IMR-90 (cell line): ENCODE measurements at regions not wholly inside any gene's neighbourhood (a gene's known extent, or its start where the extent isn't known, plus 50 kb on each side); places are given as distances from the start of the nearest gene placed in this dataset.

Experiments
- ATAC-seq: fragments of 200-7000 bp; cut with Tn5 transposase; 2 replicates; pipeline ENCODE4 v1.9.1; 2020; ENCODE audit warnings: low read depth, mild to moderate bottlenecking, moderate library complexity
- BruUV-seq: library from RNA; stranded (reverse); fragments of 400-500 nt; replicated peaks from 2 replicates; lab custom pipeline; 2021; lab: Mats Ljungman, UMichigan
- CTCF ChIA-PET: fragments of 300-600 bp; formaldehyde crosslinking; extraction: SDS; loops from one replicate; lab custom pipeline; 2021; ENCODE audit warnings: antibody characterized with exemption; lab: Yijun Ruan, JAX
- POLR2A ChIA-PET: fragments of 300-600 bp; sonication (Branson Sonifier 250); formaldehyde crosslinking; loops from one replicate; lab custom pipeline; 2022; ENCODE audit warnings: antibody characterized with exemption; ENCODE audit not compliant: unreplicated experiment; lab: Charles Lee
- DNase-seq: peaks from one replicate; pipeline ENCODE4 v3.0.0; 2013
- H2AFZ ChIP-seq: replicated peaks from 2 replicates; pipeline ENCODE3; 2013; ENCODE audit warnings: low read length, mild to moderate bottlenecking; ENCODE audit not compliant: poor library complexity
- H2AK5ac ChIP-seq: 2 replicates; pipeline ENCODE4 v1.6.1; 2013; ENCODE audit warnings: low read depth, low read length, inconsistent platforms
- H2AK9ac ChIP-seq: replicated peaks from 2 replicates; pipeline ENCODE3; 2013; ENCODE audit warnings: mild to moderate bottlenecking, low read depth, low read length, moderate library complexity; ENCODE audit not compliant: poor library complexity
- H2BK120ac ChIP-seq: 2 replicates; pipeline ENCODE4 v1.6.1; 2013; ENCODE audit warnings: low read depth, low read length, inconsistent platforms
- H2BK15ac ChIP-seq: 3 replicates; pipeline ENCODE4 v1.6.1; 2013; ENCODE audit warnings: low read depth, low read length, inconsistent platforms
- H2BK20ac ChIP-seq: 2 replicates; pipeline ENCODE4 v1.6.1; 2013; ENCODE audit warnings: low read depth, mild to moderate bottlenecking, inconsistent platforms, low read length, moderate library complexity
- H2BK5ac ChIP-seq: 2 replicates; pipeline ENCODE4 v1.6.1; 2013; ENCODE audit warnings: mild to moderate bottlenecking, low read depth, low read length, inconsistent platforms; ENCODE audit not compliant: poor library complexity, severe bottlenecking
- H3K14ac ChIP-seq: replicated peaks from 2 replicates; pipeline ENCODE4 v1.6.1; 2013; ENCODE audit warnings: low read depth, low read length, inconsistent platforms
- H3K18ac ChIP-seq: 2 replicates; pipeline ENCODE4 v1.6.1; 2013; ENCODE audit warnings: low read depth, low read length, control low read depth
- H3K23ac ChIP-seq: 2 replicates; pipeline ENCODE4 v1.6.1; 2013; ENCODE audit warnings: low read depth, low read length, inconsistent platforms
- H3K27ac ChIP-seq: 2 replicates; pipeline ENCODE4 v1.5.1; 2013; ENCODE audit warnings: mild to moderate bottlenecking, control low read depth, low read length; ENCODE audit not compliant: insufficient read depth
- H3K27me3 ChIP-seq: 2 replicates; pipeline ENCODE4 v1.6.1; 2013; ENCODE audit warnings: low read length; ENCODE audit not compliant: control insufficient read depth, insufficient read depth
- H3K36me3 ChIP-seq: 2 replicates; pipeline ENCODE4 v1.6.1; 2013; ENCODE audit warnings: low read length, mixed read lengths; ENCODE audit not compliant: control insufficient read depth, insufficient read depth
- H3K4ac ChIP-seq: 2 replicates; pipeline ENCODE4 v1.6.1; 2013; ENCODE audit warnings: low read depth, low read length, inconsistent platforms
- H3K4me1 ChIP-seq: 2 replicates; pipeline ENCODE4 v1.6.1; 2013; ENCODE audit warnings: low read length, mixed read lengths; ENCODE audit not compliant: control insufficient read depth, insufficient read depth
- H3K4me2 ChIP-seq: 2 replicates; pipeline ENCODE4 v1.6.1; 2013; ENCODE audit warnings: low read depth, mild to moderate bottlenecking, control low read depth, low read length, moderate library complexity
- H3K4me3 ChIP-seq: 2 replicates; pipeline ENCODE4 v1.5.1; 2013; ENCODE audit warnings: low read depth, mild to moderate bottlenecking, control low read depth, low read length, moderate library complexity; ENCODE audit not compliant: insufficient read depth
- H3K56ac ChIP-seq: 2 replicates; pipeline ENCODE4 v1.6.1; 2013; ENCODE audit warnings: low read length, inconsistent platforms; ENCODE audit not compliant: insufficient read depth; ENCODE audit errors: extremely low read depth
- H3K79me1 ChIP-seq, 2 experiments: 2 replicates each; pipeline ENCODE4 v1.6.1; 2013; ENCODE audit warnings: low read length in 2 of 2, inconsistent platforms in 1 of 2, low read depth in 1 of 2
- H3K9ac ChIP-seq: 2 replicates; pipeline ENCODE4 v1.6.1; 2013; ENCODE audit warnings: low read depth, low read length, control low read depth
- H3K9me1 ChIP-seq: 2 replicates; pipeline ENCODE4 v1.6.1; 2013; ENCODE audit warnings: low read length, inconsistent platforms; ENCODE audit not compliant: insufficient read depth
- H3K9me3 ChIP-seq: 2 replicates; pipeline ENCODE4 v1.6.1; 2013; ENCODE audit warnings: low read length; ENCODE audit not compliant: control insufficient read depth, insufficient read depth
- H4K20me1 ChIP-seq: 2 replicates; pipeline ENCODE4 v1.6.1; 2013; ENCODE audit warnings: low read length, inconsistent platforms; ENCODE audit not compliant: insufficient read depth
- H4K5ac ChIP-seq: 2 replicates; pipeline ENCODE4 v1.6.1; 2013; ENCODE audit warnings: mild to moderate bottlenecking, low read depth, low read length, control low read depth
- H4K8ac ChIP-seq, 2 experiments: 2 replicates each; pipeline ENCODE4 v1.6.1; 2013; ENCODE audit warnings: low read depth in 2 of 2, low read length in 2 of 2, control low read depth in 1 of 2, inconsistent platforms in 1 of 2
- H4K91ac ChIP-seq: 2 replicates; pipeline ENCODE4 v1.6.1; 2013; ENCODE audit warnings: low read depth, low read length, inconsistent platforms; ENCODE audit not compliant: insufficient read depth
- BHLHE40 ChIP-seq: fragments of 150-350 bp; IDR thresholded peaks from 2 replicates; pipeline ENCODE4 v1.6.1; 2016; ENCODE audit warnings: mild to moderate bottlenecking, low read depth, low read length
- CEBPB ChIP-seq: IDR thresholded peaks from 2 replicates; pipeline ENCODE4 v1.6.1; 2012; ENCODE audit warnings: low read depth, low read length, improper control_type of control experiment
- CHD1 ChIP-seq: IDR thresholded peaks from 2 replicates; pipeline ENCODE4 v1.6.1; 2012; ENCODE audit warnings: low read depth, low read length, improper control_type of control experiment
- FOS ChIP-seq: fragments of 150-350 bp; IDR thresholded peaks from 2 replicates; pipeline ENCODE4 v1.6.1; 2016; ENCODE audit warnings: low read depth, low read length
- MAFK ChIP-seq: IDR thresholded peaks from 2 replicates; pipeline ENCODE4 v1.6.1; 2012; ENCODE audit warnings: low read depth, low read length, improper control_type of control experiment
- MAZ ChIP-seq: IDR thresholded peaks from 2 replicates; pipeline ENCODE4 v1.6.1; 2012; ENCODE audit warnings: low read depth, mild to moderate bottlenecking, low read length, improper control_type of control experiment, moderate library complexity, borderline replicate concordance
- MXI1 ChIP-seq: IDR thresholded peaks from 2 replicates; pipeline ENCODE4 v1.6.1; 2012; ENCODE audit warnings: low read depth, mild to moderate bottlenecking, low read length, moderate library complexity, borderline replicate concordance
- NFE2L2 ChIP-seq: fragments of 150-350 bp; IDR thresholded peaks from 2 replicates; pipeline ENCODE4 v1.6.1; 2016; ENCODE audit warnings: low read depth, mild to moderate bottlenecking, low read length
- POLR2A ChIP-seq: IDR thresholded peaks from 2 replicates; pipeline ENCODE4 v1.6.1; 2012; ENCODE audit warnings: mild to moderate bottlenecking, low read depth, low read length
- RAD21 ChIP-seq: IDR thresholded peaks from 2 replicates; pipeline ENCODE4 v1.6.1; 2012; ENCODE audit warnings: low read length, improper control_type of control experiment
- RCOR1 ChIP-seq: IDR thresholded peaks from 2 replicates; pipeline ENCODE4 v1.6.1; 2012; ENCODE audit warnings: mild to moderate bottlenecking, low read length, improper control_type of control experiment; ENCODE audit not compliant: insufficient replicate concordance
- RFX5 ChIP-seq: IDR thresholded peaks from 2 replicates; pipeline ENCODE4 v1.8.0; 2012; ENCODE audit warnings: low read depth, mild to moderate bottlenecking, low read length, moderate library complexity
- SMC3 ChIP-seq: fragments of 150-350 bp; IDR thresholded peaks from 2 replicates; pipeline ENCODE4 v1.6.1; 2016; ENCODE audit warnings: low read depth, mild to moderate bottlenecking, antibody characterized with exemption, low read length, moderate library complexity
- WGBS, 2 experiments: methylation state at CpG; one replicate each; pipeline versions ENCODE4 v1.1.5 to v1.1.7; 2013; ENCODE audit warnings: missing lambda C conversion rate in 2 of 2; ENCODE audit not compliant: insufficient read length in 1 of 2; ENCODE audit errors: extremely low coverage in 2 of 2; 5-methylcytosine and 5-hydroxymethylcytosine counted together
- dilution Hi-C: fragments of 300-500 bp; cut with HindIII; formaldehyde crosslinking; loops from one replicate; pipeline ENCODE4 v1.14.3; 2018; ENCODE audit warnings: low sequenced_read_pairs; ENCODE audit not compliant: unreplicated experiment
- in situ Hi-C: fragments of 300-500 bp; cut with MboI; formaldehyde crosslinking; loops from 3 replicates; pipeline ENCODE4 v1.14.3; 2019; ENCODE audit warnings: low sequenced_read_pairs, inconsistent platforms, mixed read lengths
- intact Hi-C: fragments of 100-400 bp; cut with micrococcal nuclease; formaldehyde crosslinking; loops from 2 replicates; pipeline ENCODE4 v1.10.0; 2022
- TF ChIP-seq, protein P1 (sequence below): fragments of 150-350 bp; IDR thresholded peaks from 2 replicates; pipeline ENCODE4 v1.6.1; 2017; ENCODE audit warnings: mild to moderate bottlenecking, antibody characterized with exemption, low read length, low read depth
- TF ChIP-seq, protein P2 (sequence below): conservative IDR thresholded peaks from 2 replicates; pipeline ENCODE4 v1.5.1; 2012; ENCODE audit warnings: mild to moderate bottlenecking, low read depth, low read length, improper control_type of control experiment
- TF ChIP-seq, protein P3 (sequence below): fragments of 150-350 bp; IDR thresholded peaks from 2 replicates; pipeline ENCODE4 v1.6.1; 2016; ENCODE audit warnings: low read depth, mild to moderate bottlenecking, low read length, moderate library complexity, borderline replicate concordance

DNA sequence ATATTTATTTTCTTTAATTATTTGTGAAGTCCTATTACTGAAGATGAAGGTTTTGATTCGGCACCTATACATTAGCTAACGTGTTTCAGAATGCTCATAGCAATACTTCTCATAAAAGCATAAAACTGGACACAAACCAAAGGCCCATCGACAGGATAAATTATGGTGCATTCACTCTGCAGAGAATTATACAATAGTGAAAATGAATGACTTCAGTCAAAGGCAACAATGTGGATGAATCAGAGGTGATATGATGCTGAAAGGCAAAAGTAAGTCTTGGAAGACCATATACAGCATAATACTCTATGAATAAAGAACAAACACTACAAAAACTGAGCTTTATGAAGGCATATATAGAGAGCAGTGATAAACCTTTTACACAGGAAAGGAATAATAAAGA is 156.6 kb upstream of the EGLN3 start:
- intact Hi-C loops: no loop called here
- Histone ChIP-seq H4K5ac (no peak overlapping the region), H3K4ac (no peak overlapping the region), H2AFZ (no peak overlapping the region), H3K56ac (no peak overlapping the region), H2BK120ac (no peak overlapping the region), H3K9me1 (no peaks in the 10 kb centered on the region), H2BK15ac (no peak overlapping the region), H4K20me1 (no peaks in the 10 kb centered on the region), H2AK5ac (no peak overlapping the region), H3K4me3 (no peak overlapping the region), H3K27ac (no peak overlapping the region), H3K18ac (no peak overlapping the region), H3K4me1 (no peaks in the 10 kb centered on the region), H2BK5ac (no peak overlapping the region), H4K91ac (no peak overlapping the region), H3K36me3 (no peaks in the 10 kb centered on the region), H2BK20ac (no peak overlapping the region), H4K8ac (no peak overlapping the region), H3K4me2 (no peak overlapping the region), H3K23ac (no peak overlapping the region), H3K79me1 (no peaks in the 10 kb centered on the region), H2AK9ac (no peak overlapping the region), H3K27me3 (peaks cover 4% of the 10 kb centered on the region; the same call in 1 of the 2 replicates), H3K9me3 (no peaks in the 10 kb centered on the region), H3K14ac (no peak overlapping the region), H3K9ac (no peak overlapping the region)
- dilution Hi-C loops: no loop called here
- ATAC-seq (no peak), DNase-seq (no peak)
- ChIA-PET CTCF (no interaction called here), POLR2A (no interaction called here)
- TF ChIP-seq FOS (no peak), RCOR1 (no peak), MAZ (no peak), CEBPB (no peak), BHLHE40 (no peak), SMC3 (no peak), RAD21 (no peak), NFE2L2 (no peak), MXI1 (no peak), MAFK (no peak), CHD1 (no peak), RFX5 (no peak), POLR2A (no peak)
- TF ChIP-seq, protein P1, sequence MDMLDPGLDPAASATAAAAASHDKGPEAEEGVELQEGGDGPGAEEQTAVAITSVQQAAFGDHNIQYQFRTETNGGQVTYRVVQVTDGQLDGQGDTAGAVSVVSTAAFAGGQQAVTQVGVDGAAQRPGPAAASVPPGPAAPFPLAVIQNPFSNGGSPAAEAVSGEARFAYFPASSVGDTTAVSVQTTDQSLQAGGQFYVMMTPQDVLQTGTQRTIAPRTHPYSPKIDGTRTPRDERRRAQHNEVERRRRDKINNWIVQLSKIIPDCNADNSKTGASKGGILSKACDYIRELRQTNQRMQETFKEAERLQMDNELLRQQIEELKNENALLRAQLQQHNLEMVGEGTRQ: no peak
- TF ChIP-seq, protein P2, sequence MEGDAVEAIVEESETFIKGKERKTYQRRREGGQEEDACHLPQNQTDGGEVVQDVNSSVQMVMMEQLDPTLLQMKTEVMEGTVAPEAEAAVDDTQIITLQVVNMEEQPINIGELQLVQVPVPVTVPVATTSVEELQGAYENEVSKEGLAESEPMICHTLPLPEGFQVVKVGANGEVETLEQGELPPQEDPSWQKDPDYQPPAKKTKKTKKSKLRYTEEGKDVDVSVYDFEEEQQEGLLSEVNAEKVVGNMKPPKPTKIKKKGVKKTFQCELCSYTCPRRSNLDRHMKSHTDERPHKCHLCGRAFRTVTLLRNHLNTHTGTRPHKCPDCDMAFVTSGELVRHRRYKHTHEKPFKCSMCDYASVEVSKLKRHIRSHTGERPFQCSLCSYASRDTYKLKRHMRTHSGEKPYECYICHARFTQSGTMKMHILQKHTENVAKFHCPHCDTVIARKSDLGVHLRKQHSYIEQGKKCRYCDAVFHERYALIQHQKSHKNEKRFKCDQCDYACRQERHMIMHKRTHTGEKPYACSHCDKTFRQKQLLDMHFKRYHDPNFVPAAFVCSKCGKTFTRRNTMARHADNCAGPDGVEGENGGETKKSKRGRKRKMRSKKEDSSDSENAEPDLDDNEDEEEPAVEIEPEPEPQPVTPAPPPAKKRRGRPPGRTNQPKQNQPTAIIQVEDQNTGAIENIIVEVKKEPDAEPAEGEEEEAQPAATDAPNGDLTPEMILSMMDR: no peak
- TF ChIP-seq, protein P3, sequence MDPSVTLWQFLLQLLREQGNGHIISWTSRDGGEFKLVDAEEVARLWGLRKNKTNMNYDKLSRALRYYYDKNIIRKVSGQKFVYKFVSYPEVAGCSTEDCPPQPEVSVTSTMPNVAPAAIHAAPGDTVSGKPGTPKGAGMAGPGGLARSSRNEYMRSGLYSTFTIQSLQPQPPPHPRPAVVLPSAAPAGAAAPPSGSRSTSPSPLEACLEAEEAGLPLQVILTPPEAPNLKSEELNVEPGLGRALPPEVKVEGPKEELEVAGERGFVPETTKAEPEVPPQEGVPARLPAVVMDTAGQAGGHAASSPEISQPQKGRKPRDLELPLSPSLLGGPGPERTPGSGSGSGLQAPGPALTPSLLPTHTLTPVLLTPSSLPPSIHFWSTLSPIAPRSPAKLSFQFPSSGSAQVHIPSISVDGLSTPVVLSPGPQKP: no peak
- WGBS, 2 experiments: no CpG with 5 or more reads among the region's 3 CpGs
- in situ Hi-C loops: no loop called here
- no TSS peak for BruUV-seq
